ENCODE measurements at regions not wholly inside any gene's neighbourhood (a gene's known extent, or its start where the extent isn't known, plus 50 kb on each side); places are given as distances from the start of the nearest gene placed in this dataset.

GRCh38 chr13:112247471-112248405 is 128.4 kb upstream of the SPACA7 start:
- DNase-seq, result no peak

GRCh38 chr13:112248406-112248760 is 127.8 kb upstream of the SPACA7 start:
- DNase-seq, result no peak

- DNase-seq, result no peak
These were observed 127.1 kb upstream of the SPACA7 start for GRCh38 chr13:112248862-112249592.

- DNase-seq, result no peak
These were observed 126.2 kb upstream of the SPACA7 start for GRCh38 chr13:112249644-112250610.

- DNase-seq, result no peak
These were observed 125.2 kb upstream of the SPACA7 start for GRCh38 chr13:112250788-112251445.

- no peak for DNase-seq
These were observed 124.1 kb upstream of the SPACA7 start for GRCh38 chr13:112251930-112252585.

GRCh38 chr13:112252804-112253590 is 123.2 kb upstream of the SPACA7 start:
- no peak for DNase-seq

GRCh38 chr13:112253631-112254030 is 122.5 kb upstream of the SPACA7 start:
- DNase-seq, result no peak

GRCh38 chr13:112254061-112254818 is 121.9 kb upstream of the SPACA7 start:
- DNase-seq, result no peak

GRCh38 chr13:112254900-112255299 is 121.3 kb upstream of the SPACA7 start:
- DNase-seq, result no peak

- DNase-seq, result no peak
These were observed 120.5 kb upstream of the SPACA7 start for GRCh38 chr13:112255550-112256120.

- DNase-seq, result no peak
These were observed 119.2 kb upstream of the SPACA7 start for GRCh38 chr13:112256716-112257494.

- DNase-seq, result no peak
These were observed 116.6 kb upstream of the SPACA7 start for GRCh38 chr13:112259511-112259910.

GRCh38 chr13:112260108-112261055 is 115.8 kb upstream of the SPACA7 start:
- no peak for DNase-seq

- DNase-seq, result no peak
These were observed 114.2 kb upstream of the SPACA7 start for GRCh38 chr13:112261924-112262323.

GRCh38 chr13:112263152-112263551 is 113.0 kb upstream of the SPACA7 start:
- DNase-seq, result no peak

GRCh38 chr13:112267660-112268059 is 108.5 kb upstream of the SPACA7 start:
- DNase-seq, result no peak

- no peak for DNase-seq
These were observed 105.2 kb upstream of the SPACA7 start for GRCh38 chr13:112270951-112271350.
